ENCODE measurements at regions not wholly inside any gene's neighbourhood (a gene's known extent, or its start where the extent isn't known, plus 50 kb on each side); places are given as distances from the start of the nearest gene placed in this dataset.

DNA sequence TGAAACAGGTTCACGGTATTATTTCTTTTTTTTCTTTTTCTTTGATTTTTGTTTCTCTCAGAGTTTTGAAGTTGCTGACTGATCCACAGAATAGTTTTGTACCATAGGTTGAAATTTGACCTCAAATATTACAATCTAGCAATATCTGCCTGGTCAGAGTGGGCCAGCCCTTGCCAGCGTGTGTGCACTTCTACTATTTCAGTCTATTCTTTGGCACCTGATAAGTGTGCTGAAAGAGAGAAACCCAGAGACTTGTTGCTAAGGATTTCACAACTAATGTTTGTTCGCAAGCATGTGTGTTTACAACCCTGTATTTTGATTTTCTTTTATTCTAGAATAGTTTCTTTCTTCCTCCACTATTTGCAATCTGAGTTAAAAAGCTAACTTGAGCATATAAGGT, 1125.2 kb upstream of the CNTN5 start:
- H3K27me3 ChIP-seq (ENCODE audit: low read length) = no peaks in the 10 kb centered on the region
- H3K4me3 ChIP-seq (ENCODE audit: insufficient read depth, low read length, poor library complexity, severe bottlenecking) = no peak overlapping the region
- no peak overlapping the region for H3K9ac ChIP-seq (ENCODE audit: low read length)
- TF ChIP-seq, protein P1, sequence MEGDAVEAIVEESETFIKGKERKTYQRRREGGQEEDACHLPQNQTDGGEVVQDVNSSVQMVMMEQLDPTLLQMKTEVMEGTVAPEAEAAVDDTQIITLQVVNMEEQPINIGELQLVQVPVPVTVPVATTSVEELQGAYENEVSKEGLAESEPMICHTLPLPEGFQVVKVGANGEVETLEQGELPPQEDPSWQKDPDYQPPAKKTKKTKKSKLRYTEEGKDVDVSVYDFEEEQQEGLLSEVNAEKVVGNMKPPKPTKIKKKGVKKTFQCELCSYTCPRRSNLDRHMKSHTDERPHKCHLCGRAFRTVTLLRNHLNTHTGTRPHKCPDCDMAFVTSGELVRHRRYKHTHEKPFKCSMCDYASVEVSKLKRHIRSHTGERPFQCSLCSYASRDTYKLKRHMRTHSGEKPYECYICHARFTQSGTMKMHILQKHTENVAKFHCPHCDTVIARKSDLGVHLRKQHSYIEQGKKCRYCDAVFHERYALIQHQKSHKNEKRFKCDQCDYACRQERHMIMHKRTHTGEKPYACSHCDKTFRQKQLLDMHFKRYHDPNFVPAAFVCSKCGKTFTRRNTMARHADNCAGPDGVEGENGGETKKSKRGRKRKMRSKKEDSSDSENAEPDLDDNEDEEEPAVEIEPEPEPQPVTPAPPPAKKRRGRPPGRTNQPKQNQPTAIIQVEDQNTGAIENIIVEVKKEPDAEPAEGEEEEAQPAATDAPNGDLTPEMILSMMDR (IDR thresholded peaks at IDR 0.05; ENCODE audit: insufficient read depth, low read length, poor library complexity, severe bottlenecking) = no peak
- TF ChIP-seq EZH2phosphoT487 (conservative IDR thresholded peaks at IDR 0.05; ENCODE audit: low read length) = no peak
- H3K36me3 ChIP-seq (ENCODE audit: low read length) = no peaks in the 10 kb centered on the region
- no peaks in the 10 kb centered on the region for H3K9me2 ChIP-seq (replicated peaks; ENCODE audit: insufficient read depth, low read length)
- no peaks in the 10 kb centered on the region for H3K79me2 ChIP-seq (ENCODE audit: insufficient read depth, low read length)
- H3K9me3 ChIP-seq (ENCODE audit: insufficient read depth, low read length) = no peaks in the 10 kb centered on the region
- no peaks in the 10 kb centered on the region for H3F3A ChIP-seq (ENCODE audit: insufficient read depth)
- H3K27ac ChIP-seq (ENCODE audit: low read depth, low read length) = no peak overlapping the region
- H3K4me2 ChIP-seq (ENCODE audit: low read depth, low read length, poor library complexity, severe bottlenecking) = no peak overlapping the region
- no peaks in the 10 kb centered on the region for H4K20me1 ChIP-seq (ENCODE audit: low read depth, low read length)
- no peak overlapping the region for H2AFZ ChIP-seq (ENCODE audit: low read depth, low read length, severe bottlenecking)

DNA sequence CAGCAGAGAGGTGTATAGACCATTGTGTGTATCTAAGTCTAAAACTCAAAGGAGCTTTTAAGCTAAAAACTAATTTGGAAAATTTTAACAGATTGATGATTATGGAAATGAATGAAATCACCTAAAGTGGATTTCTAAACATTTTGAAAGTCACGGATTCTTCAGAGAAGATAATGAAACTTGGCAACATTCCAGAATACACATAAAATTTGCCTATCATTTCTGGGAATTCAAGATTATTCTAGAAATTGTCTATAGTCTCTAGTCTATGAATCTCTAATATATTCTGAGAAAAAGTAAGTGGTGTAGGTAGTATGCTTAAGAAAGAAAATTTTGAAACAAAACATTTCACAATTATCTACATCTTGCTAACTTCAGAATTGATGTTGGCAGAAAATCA, 1117.9 kb upstream of the CNTN5 start:
- no peak overlapping the region for H3K9ac ChIP-seq (ENCODE audit: low read length)
- no peak overlapping the region for H3K4me3 ChIP-seq (ENCODE audit: insufficient read depth, low read length, poor library complexity, severe bottlenecking)
- no peaks in the 10 kb centered on the region for H3K79me2 ChIP-seq (ENCODE audit: insufficient read depth, low read length)
- no peak overlapping the region for H2AFZ ChIP-seq (ENCODE audit: low read depth, low read length, severe bottlenecking)
- H3K27me3 ChIP-seq (ENCODE audit: low read length) = no peaks in the 10 kb centered on the region
- H3K9me2 ChIP-seq (replicated peaks; ENCODE audit: insufficient read depth, low read length) = no peaks in the 10 kb centered on the region
- TF ChIP-seq, protein P1 (IDR thresholded peaks at IDR 0.05; ENCODE audit: insufficient read depth, low read length, poor library complexity, severe bottlenecking) = no peak
- no peak for TF ChIP-seq EZH2phosphoT487 (conservative IDR thresholded peaks at IDR 0.05; ENCODE audit: low read length)
- H3F3A ChIP-seq (ENCODE audit: insufficient read depth) = no peaks in the 10 kb centered on the region
- H3K36me3 ChIP-seq (ENCODE audit: low read length) = no peaks in the 10 kb centered on the region
- H3K27ac ChIP-seq (ENCODE audit: low read depth, low read length) = no peak overlapping the region
- H4K20me1 ChIP-seq (ENCODE audit: low read depth, low read length) = no peaks in the 10 kb centered on the region
- no peak overlapping the region for H3K4me2 ChIP-seq (ENCODE audit: low read depth, low read length, poor library complexity, severe bottlenecking)
- H3K9me3 ChIP-seq (ENCODE audit: insufficient read depth, low read length) = no peaks in the 10 kb centered on the region

DNA sequence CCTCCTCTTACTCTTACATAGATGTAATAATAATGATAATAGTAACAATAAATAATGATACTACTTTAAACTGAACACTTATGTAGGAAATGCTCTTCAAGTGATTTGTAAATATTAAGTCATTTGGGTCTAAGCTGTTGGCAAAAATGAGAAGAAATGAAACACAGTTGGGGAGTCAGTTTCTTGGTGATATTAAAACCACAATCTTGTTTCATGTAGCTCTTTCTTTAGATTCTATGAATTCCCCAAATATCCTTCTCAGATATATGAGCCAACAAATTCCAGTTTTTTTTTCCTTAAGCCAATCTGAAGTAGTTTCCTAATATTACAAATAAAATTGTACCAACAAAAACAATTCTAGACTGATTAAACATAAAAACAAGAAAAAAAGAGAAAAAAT, 1115.6 kb upstream of the CNTN5 start:
- Histone ChIP-seq H3K27me3 (ENCODE audit: low read length) (no peaks in the 10 kb centered on the region), H3K79me2 (ENCODE audit: insufficient read depth, low read length) (no peaks in the 10 kb centered on the region), H3K4me3 (ENCODE audit: insufficient read depth, low read length, poor library complexity, severe bottlenecking) (no peak overlapping the region), H3K4me2 (ENCODE audit: low read depth, low read length, poor library complexity, severe bottlenecking) (no peak overlapping the region), H2AFZ (ENCODE audit: low read depth, low read length, severe bottlenecking) (no peak overlapping the region), H3K9me3 (ENCODE audit: insufficient read depth, low read length) (no peaks in the 10 kb centered on the region), H4K20me1 (ENCODE audit: low read depth, low read length) (no peaks in the 10 kb centered on the region), H3F3A (ENCODE audit: insufficient read depth) (no peaks in the 10 kb centered on the region), H3K27ac (ENCODE audit: low read depth, low read length) (no peak overlapping the region), H3K9ac (ENCODE audit: low read length) (no peak overlapping the region), H3K36me3 (ENCODE audit: low read length) (no peaks in the 10 kb centered on the region), H3K9me2 (replicated peaks; ENCODE audit: insufficient read depth, low read length) (no peaks in the 10 kb centered on the region)
- no peak for TF ChIP-seq EZH2phosphoT487 (conservative IDR thresholded peaks at IDR 0.05; ENCODE audit: low read length)
- TF ChIP-seq, protein P1 (IDR thresholded peaks at IDR 0.05; ENCODE audit: insufficient read depth, low read length, poor library complexity, severe bottlenecking) = no peak
